HG03095 (cell line): ENCODE measurements at regions not wholly inside any gene's neighbourhood (a gene's known extent, or its start where the extent isn't known, plus 50 kb on each side); places are given as distances from the start of the nearest gene placed in this dataset.
"Not testable (repeated sequence)": the region's sequence is repeated elsewhere in the genome, so short reads cannot be mapped to it uniquely, and the experiment has no call there.

Experiments used
- ATAC-seq: cut with Tn5 transposase; IDR thresholded peaks from one replicate; pipeline ENCODE4 v1.9.1; 2021; ENCODE audit warnings: moderate library complexity; ENCODE audit not compliant: unreplicated experiment

DNA sequence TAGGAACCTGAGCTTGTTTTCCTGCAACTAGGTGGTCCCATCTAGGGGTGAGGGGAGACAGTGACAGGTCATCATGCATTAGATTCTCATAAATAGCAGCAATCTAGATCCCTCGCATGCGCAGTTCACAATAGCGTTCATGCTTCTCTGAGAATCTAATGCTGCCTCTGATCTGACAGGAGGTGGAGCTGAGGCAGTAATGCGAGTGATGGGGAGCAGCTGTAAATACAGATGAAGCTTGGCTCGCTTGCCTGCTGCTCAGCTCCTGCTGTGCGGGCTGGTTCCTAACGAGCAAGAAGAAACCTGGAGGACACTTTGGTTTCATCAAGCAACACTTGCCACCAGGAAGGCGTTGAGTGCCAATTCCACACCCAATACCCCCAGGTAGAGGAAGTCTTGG lies 95.1 kb upstream of the OLIG2 start:
- no peak for ATAC-seq

GRCh38 chr21:32934068-32934467 lies 91.7 kb upstream of the OLIG2 start:
- ATAC-seq: not testable (repeated sequence)

- no peak for ATAC-seq
Measured at GRCh38 chr21:32934829-32935228, 90.9 kb upstream of the OLIG2 start.

DNA sequence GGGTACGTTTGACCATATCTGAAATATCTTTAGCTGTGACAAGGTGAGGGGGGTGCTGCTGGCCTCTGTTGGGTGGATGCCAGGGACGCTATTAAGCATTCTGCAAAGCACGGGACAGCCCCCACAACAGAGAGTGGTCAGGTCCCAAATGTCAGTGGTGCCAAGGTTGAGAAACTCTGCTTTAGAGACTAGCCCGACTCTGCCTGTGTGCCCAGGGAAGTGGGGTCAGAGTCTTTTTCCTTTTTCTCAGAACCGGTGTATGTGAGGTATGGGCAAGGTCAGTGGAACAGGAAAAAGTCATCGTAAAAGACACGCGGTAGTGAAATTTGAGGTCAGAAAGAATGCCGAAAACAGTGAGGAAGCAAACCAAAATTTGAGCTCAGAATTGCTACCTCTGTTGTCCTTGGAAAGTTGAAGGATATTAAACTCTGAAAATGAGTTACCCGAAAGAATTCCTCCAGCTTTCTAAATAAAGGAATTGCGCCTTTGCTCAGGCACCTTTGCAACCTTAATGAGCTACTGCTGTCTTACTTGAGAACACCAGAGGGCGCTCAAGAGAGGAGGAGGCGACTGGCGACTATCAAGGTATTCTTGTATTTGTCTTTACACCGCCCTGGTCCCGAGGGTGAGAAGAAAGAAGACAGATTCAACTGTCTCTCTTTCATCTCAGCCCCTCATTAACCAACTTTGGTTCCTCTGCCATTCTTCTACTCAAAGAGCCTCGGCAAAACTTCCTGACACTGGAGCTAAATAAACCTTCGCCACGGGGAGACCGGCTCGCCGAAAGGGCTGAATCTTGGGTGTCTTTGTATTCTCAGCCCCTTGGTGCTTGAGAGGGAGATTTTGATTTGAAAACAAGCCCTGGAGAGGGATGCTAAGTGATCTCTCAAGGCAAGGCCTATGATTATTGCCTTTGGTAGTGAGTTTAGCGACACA lies 85.4 kb upstream of the OLIG2 start:
- ATAC-seq: no peak

DNA sequence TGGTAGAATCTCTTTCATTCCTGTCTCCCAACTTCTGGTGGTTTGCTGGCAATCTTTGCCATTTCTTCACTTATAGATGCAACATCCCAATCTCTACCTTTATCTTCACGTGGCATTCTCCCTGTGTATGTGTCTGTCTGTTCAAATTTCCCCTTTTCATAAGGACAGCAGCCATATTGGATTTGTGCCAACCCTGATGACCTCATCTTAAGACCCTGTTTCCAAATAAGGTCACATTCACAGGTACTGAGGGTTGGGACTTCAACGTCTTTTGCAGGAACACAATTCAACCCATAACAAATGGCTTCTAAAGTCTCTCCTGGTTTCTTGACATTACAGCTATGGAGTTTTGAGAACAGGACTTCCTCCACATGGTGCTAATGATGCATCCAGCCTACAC lies 84.5 kb upstream of the OLIG2 start:
- no peak for ATAC-seq

GRCh38 chr21:32946654-32947053 lies 79.1 kb upstream of the OLIG2 start:
- no peak for ATAC-seq

- ATAC-seq: no peak
Measured at GRCh38 chr21:32947736-32948135, 78.0 kb upstream of the OLIG2 start.

- no peak for ATAC-seq
Measured at GRCh38 chr21:32949701-32950100, 76.0 kb upstream of the OLIG2 start.

- no peak for ATAC-seq
Measured at GRCh38 chr21:32951041-32951440, 74.7 kb upstream of the OLIG2 start.

DNA sequence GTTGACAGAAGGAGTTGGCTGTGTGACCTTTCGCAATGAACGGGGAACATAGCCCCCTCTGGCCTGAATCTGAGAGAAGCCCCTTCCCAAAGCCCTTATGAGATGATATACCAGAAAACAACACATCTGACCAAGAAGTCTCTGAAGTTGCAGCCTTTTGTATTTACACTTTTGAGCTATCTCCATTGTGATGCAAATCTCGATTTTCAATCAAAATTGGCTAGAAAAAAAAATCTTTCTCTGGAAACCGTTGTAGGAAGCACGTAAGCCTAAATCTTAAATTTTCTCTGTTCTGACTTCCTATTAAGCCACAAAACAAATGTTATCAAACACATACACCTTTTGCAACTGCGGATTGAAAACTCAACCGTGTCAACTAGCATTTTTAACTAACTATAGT lies 71.4 kb upstream of the OLIG2 start:
- ATAC-seq: no peak

DNA sequence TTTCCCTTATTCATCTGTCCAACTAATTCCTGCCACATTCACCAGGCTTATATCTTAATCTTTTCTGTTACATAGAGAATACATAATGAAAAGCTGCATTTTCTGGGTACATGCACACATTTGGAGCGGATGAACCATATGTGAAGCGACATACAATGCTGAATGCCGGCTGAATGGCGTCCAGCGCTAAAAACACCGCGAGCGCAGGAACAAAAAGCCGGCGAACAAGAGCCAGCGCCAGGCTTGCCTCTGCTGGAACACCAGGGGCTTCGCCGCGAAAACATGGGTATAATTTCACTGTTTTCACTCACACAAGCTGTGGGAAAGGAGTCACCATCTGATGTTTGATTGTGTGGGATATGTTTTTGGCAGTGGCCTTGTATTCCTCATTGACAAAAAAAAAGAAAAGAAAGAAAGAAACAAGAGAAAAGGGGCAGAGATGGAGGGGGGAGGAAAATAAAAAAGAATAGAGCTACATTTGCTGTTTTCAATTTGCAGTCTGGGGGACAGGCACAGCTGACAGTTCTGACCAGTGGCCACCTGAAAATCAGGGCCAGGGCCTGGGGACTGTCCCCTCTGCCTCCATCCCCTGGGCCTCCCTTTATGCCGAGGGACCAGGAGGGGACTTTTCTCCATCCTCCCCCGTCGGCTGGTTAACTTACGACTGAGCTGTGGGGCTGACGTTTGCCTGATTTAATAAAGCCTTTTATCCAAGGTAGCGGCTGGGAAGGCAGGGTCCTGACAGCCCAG lies 70.2 kb upstream of the OLIG2 start:
- no peak for ATAC-seq

DNA sequence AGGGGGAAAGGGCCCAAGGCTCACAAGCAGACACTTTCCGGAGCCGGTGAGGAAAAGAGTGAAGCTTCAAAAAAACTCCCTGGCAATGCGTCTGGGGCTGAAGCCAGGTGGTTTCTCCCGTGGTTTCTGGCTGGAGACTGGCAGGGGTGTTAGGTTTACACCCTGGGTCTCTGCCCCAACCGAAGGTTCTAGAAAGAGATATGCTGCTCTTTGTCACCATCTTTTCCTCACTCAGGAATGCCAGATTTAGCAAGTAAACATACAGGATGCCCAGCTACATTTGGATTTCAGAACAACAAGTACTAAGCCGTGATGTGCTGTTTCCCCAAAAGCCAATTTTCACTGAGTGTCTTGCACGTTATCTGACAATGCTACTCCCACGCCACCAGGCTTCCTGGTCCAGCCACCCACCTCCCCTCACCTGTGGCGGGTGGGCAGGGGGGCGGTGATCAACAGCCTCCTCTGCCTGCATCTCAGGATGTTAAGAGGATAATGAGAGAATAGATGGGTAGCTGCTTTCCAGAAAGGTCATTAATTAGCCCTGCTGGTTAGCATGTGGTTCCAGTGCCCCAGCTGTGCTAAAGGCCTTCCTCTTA lies 69.6 kb upstream of the OLIG2 start:
- ATAC-seq: no peak

- ATAC-seq: no peak
Measured at GRCh38 chr21:32957545-32957944, 68.2 kb upstream of the OLIG2 start.

DNA sequence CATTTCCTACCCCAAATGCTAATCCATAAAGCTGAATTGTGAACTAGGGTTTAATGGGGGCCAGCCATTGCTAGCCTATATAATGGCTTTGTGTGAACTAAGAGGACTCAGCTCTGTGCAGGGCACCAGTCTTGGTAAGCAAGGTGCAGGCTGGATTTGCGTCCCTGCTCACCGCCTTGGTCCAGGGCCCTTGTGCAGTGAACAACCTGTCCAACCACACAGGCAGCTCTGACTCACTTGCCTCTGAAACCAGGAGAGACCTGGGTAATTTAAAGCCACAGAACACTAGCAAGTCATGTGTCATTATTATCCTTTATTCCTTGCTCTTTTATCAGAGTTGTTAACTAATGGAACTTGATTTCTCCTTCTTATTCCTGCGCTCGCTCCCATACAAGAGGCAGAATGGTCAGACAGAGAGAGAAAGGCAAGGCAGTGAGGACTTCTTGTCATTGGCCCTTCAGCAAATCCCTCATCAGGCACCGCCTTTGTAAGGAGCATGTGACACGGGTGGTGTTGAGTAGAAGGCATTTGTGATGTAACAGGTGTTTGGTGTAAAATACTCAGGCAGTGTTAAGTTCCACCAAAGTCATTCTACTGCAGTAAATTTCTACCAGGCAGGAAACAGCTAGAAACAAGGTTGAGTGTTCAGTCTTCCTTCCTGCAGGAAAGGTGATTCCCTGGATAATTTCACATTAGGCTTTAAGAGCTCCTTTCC lies 67.3 kb upstream of the OLIG2 start:
- ATAC-seq: no peak

- ATAC-seq: no peak
Measured at GRCh38 chr21:32962268-32962667, 63.5 kb upstream of the OLIG2 start.

GRCh38 chr21:32965129-32965680 lies 60.5 kb upstream of the OLIG2 start:
- ATAC-seq: no peak

DNA sequence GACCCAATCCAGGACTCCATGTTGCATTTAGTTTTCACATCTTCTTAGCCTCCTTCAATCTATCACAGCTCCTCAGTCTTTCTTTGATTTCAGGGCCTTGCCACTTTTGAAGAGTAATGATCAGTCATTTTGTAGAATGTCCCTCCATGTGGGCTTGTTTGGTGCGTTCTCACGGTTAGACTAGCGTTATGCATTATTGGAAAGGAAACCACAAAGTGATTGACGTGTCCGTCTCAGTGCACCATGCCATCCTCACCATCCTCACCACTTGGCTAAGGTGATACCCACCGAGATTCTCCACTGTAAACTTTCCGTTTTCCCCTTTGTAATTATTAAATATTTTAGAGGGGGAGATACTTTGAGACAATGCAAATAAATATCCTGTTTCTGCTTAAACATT lies 59.6 kb upstream of the OLIG2 start:
- no peak for ATAC-seq

DNA sequence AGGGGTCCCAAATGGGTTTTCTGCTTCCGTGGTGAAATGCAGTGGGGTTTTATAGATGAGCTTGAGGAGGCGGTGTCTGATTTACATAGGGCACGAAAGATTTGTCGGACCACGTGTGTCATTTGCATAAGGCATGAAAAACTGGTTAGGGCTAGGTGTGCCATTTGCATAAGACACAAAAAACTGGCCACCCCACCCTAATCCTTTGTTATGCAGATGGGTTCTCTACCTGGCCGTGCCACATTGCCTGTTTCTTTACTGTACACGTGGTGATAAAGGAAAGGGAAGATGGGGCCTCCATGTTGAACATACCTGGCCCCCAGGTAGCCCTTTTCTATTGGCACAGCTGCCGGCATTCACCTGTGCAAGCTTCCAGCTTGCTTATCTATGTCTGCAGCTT lies 57.6 kb upstream of the OLIG2 start:
- ATAC-seq: not testable (repeated sequence)

DNA sequence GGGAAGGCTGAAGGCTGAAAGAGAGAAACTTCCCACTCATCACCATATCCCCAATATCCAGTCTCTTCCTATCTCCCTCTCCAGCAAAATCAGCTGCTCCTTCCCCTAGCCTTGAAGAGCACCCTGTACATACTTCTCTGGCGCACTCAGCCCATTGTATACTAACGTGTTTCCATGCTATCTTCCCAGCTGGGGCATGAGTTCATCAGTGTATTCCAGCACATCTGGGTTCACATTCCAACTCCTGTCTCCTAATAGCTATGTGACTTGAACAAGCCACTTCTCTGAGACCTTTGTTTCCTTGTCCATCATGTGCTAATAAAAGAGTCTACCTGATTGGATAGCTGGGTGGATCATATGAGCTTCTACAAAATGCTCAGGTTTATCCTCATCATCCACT lies 51.1 kb upstream of the OLIG2 start:
- ATAC-seq: no peak

- no peak for ATAC-seq
Measured at GRCh38 chr21:32975811-32976431, 49.8 kb upstream of the OLIG2 start.
